Suprapubic skin (tissue), 4 donors: ENCODE measurements at regions not wholly inside any gene's neighbourhood (a gene's known extent, or its start where the extent isn't known, plus 50 kb on each side); places are given as distances from the start of the nearest gene placed in this dataset.
"Not testable (repeated sequence)": the region's sequence is repeated elsewhere in the genome, so short reads cannot be mapped to it uniquely, and the experiment has no call there.

Experiments
- DNase-seq, 2 donors: peaks; one replicate each; pipeline ENCODE4 v3.0.0-alpha.2; 2019; ENCODE audit warnings: low spot score in 2 of 2
- H3K27ac ChIP-seq: fragments of 200-600 bp; sonication (generic); one replicate; pipeline ENCODE4 v1.5.1; 2019
- H3K27me3 ChIP-seq: fragments of 200-600 bp; sonication (generic); one replicate; pipeline ENCODE4 v1.5.1; 2019
- H3K36me3 ChIP-seq: fragments of 200-600 bp; sonication (generic); one replicate; pipeline ENCODE4 v1.5.1; 2019
- H3K4me1 ChIP-seq: fragments of 200-600 bp; sonication (generic); one replicate; pipeline ENCODE4 v1.5.1; 2019
- H3K4me3 ChIP-seq: fragments of 200-600 bp; sonication (generic); one replicate; pipeline ENCODE4 v1.5.1; 2019; ENCODE audit warnings: mild to moderate bottlenecking
- H3K9me3 ChIP-seq: fragments of 200-600 bp; sonication (generic); one replicate; pipeline ENCODE4 v1.5.1; 2019
- CTCF ChIP-seq, 2 donors: fragments of 200-600 bp in 1 of 2; fragments of 450-650 bp in 1 of 2; sonication (generic) in 1 of 2; IDR thresholded peaks; one replicate each; pipeline ENCODE4 v1.5.1; 2016 to 2019; ENCODE audit warnings: antibody characterized with exemption in 2 of 2, mild to moderate bottlenecking in 1 of 2, moderate library complexity in 1 of 2
- EP300 ChIP-seq: sonication (generic); formaldehyde crosslinking; IDR thresholded peaks from one replicate; pipeline ENCODE4 v1.6.1; 2017; ENCODE audit warnings: antibody characterized with exemption
- POLR2A ChIP-seq, 2 donors: fragments of 450-650 bp; IDR thresholded peaks; one replicate each; pipeline ENCODE4 v1.6.1; 2017; ENCODE audit warnings: antibody characterized with exemption in 2 of 2, mild to moderate bottlenecking in 2 of 2, moderate library complexity in 2 of 2
- POLR2AphosphoS5 ChIP-seq, 3 donors: sonication (generic); formaldehyde crosslinking; IDR thresholded peaks; one replicate each; pipeline ENCODE4 v1.6.1; 2017; ENCODE audit warnings: antibody characterized with exemption in 3 of 3
- WGBS: methylation state at CpG from one replicate; pipeline ENCODE4 v1.1.5; 2018; 5-methylcytosine and 5-hydroxymethylcytosine counted together

GRCh38 chr9:25449503-25449902, 228.7 kb downstream of the TUSC1 start:
- no peaks in the 10 kb centered on the region for H3K36me3 ChIP-seq
- no peak overlapping the region for H3K27ac ChIP-seq
- H3K27me3 ChIP-seq: no peaks in the 10 kb centered on the region
- no peak for DNase-seq
- no peaks in the 10 kb centered on the region for H3K9me3 ChIP-seq
- H3K4me3 ChIP-seq: no peak overlapping the region
- 80% methylated on average over 3 of the region's 3 CpGs for WGBS
- TF ChIP-seq POLR2A (IDR thresholded peaks at IDR 0.05): no peak
- no peak for TF ChIP-seq EP300
- no peak for TF ChIP-seq POLR2AphosphoS5 (IDR thresholded peaks at IDR 0.05)
- TF ChIP-seq CTCF (IDR thresholded peaks at IDR 0.05): no peak
- no peaks in the 10 kb centered on the region for H3K4me1 ChIP-seq

- H3K36me3 ChIP-seq, H3K9me3 ChIP-seq: not testable (repeated sequence)
- WGBS: 92% methylated on average over 13 of the region's 13 CpGs
Measured at GRCh38 chr9:25445721-25446120, 232.5 kb downstream of the TUSC1 start.

GRCh38 chr9:25442526-25442925, 235.7 kb downstream of the TUSC1 start:
- no peak overlapping the region for H3K4me3 ChIP-seq
- H3K36me3 ChIP-seq: no peaks in the 10 kb centered on the region
- no peak overlapping the region for H3K27ac ChIP-seq
- no peaks in the 10 kb centered on the region for H3K4me1 ChIP-seq
- WGBS: 49% methylated on average over 4 of the region's 4 CpGs
- no peaks in the 10 kb centered on the region for H3K27me3 ChIP-seq
- no peak for DNase-seq
- H3K9me3 ChIP-seq: no peaks in the 10 kb centered on the region
- TF ChIP-seq POLR2AphosphoS5 (IDR thresholded peaks at IDR 0.05) (no peak), EP300 (no peak), CTCF (IDR thresholded peaks at IDR 0.05) (no peak), POLR2A (IDR thresholded peaks at IDR 0.05) (no peak)

More at GRCh38 chr9:25445721-25446120, 232.5 kb downstream of the TUSC1 start:
- not testable (repeated sequence) for H3K27ac ChIP-seq, H3K4me3 ChIP-seq, H3K27me3 ChIP-seq, H3K4me1 ChIP-seq, DNase-seq

GRCh38 chr9:25427898-25428297, 250.3 kb downstream of the TUSC1 start:
- H3K27me3 ChIP-seq: no peaks in the 10 kb centered on the region
- H3K4me1 ChIP-seq: no peaks in the 10 kb centered on the region
- no peak for TF ChIP-seq EP300
- TF ChIP-seq POLR2A (IDR thresholded peaks at IDR 0.05): no peak
- TF ChIP-seq CTCF (IDR thresholded peaks at IDR 0.05): no peak
- no peak for TF ChIP-seq POLR2AphosphoS5 (IDR thresholded peaks at IDR 0.05)
- H3K4me3 ChIP-seq: no peak overlapping the region
- peaks cover 6% of the 10 kb centered on the region for H3K9me3 ChIP-seq
- WGBS: 52% methylated on average over 2 of the region's 4 CpGs
- DNase-seq: no peak
- no peak overlapping the region for H3K27ac ChIP-seq
- no peaks in the 10 kb centered on the region for H3K36me3 ChIP-seq

- 96% methylated on average over 3 of the region's 4 CpGs for WGBS
Measured at GRCh38 chr9:25427290-25427689, 251.0 kb downstream of the TUSC1 start.

More at GRCh38 chr9:25427290-25427689, 251.0 kb downstream of the TUSC1 start:
- H3K36me3 ChIP-seq: no peaks in the 10 kb centered on the region
- no peaks in the 10 kb centered on the region for H3K27me3 ChIP-seq
- no peak overlapping the region for H3K27ac ChIP-seq
- no peak for DNase-seq
- peaks cover 4% of the 10 kb centered on the region for H3K9me3 ChIP-seq
- TF ChIP-seq POLR2A (IDR thresholded peaks at IDR 0.05): no peak
- TF ChIP-seq EP300: no peak
- no peak for TF ChIP-seq CTCF (IDR thresholded peaks at IDR 0.05)
- TF ChIP-seq POLR2AphosphoS5 (IDR thresholded peaks at IDR 0.05): no peak
- no peak overlapping the region for H3K4me3 ChIP-seq
- H3K4me1 ChIP-seq: no peaks in the 10 kb centered on the region
